Common myeloid progenitor, CD34-positive (primary cell): ENCODE measurements at regions not wholly inside any gene's neighbourhood (a gene's known extent, or its start where the extent isn't known, plus 50 kb on each side); places are given as distances from the start of the nearest gene placed in this dataset.

Experiments
- CTCF ChIA-PET: fragments of 350-600 bp; sonication (Branson Sonifier 250); formaldehyde crosslinking; loops from one replicate; lab custom pipeline; 2021; ENCODE audit warnings: antibody characterized with exemption; lab: Charles Lee
- POLR2A ChIA-PET: fragments of 350-600 bp; sonication (Branson Sonifier 250); formaldehyde crosslinking; loops from one replicate; lab custom pipeline; 2021; ENCODE audit warnings: antibody characterized with exemption; lab: Charles Lee
- DNase-seq, 3 donors: peaks; one replicate each; pipeline versions ENCODE4 v3.0.0 to v3.0.0-alpha.2; 2013
- H3K27ac ChIP-seq, 2 experiments: 1 replicate in 1 of 2; 2 replicates in 1 of 2; pipeline ENCODE4 v1.7.0; 2013; ENCODE audit warnings: inconsistent platforms in 2 of 2, low read length in 2 of 2, mild to moderate bottlenecking in 2 of 2, low read depth in 1 of 2, moderate library complexity in 1 of 2; ENCODE audit not compliant: severe bottlenecking in 2 of 2, insufficient read depth in 1 of 2, poor library complexity in 1 of 2
- H3K27me3 ChIP-seq, 5 experiments: replicated peaks in 2 of 5; 1 replicate in 3 of 5; 2 replicates in 2 of 5; pipeline versions ENCODE4 v1.6.1 to v1.7.0; 2013; ENCODE audit warnings: low read length in 4 of 5, mild to moderate bottlenecking in 2 of 5, moderate library complexity in 2 of 5, inconsistent platforms in 1 of 5; ENCODE audit not compliant: insufficient read depth in 5 of 5, control insufficient read depth in 4 of 5
- H3K36me3 ChIP-seq, 4 experiments: 1 replicate in 2 of 4; 2 replicates in 2 of 4; pipeline versions ENCODE4 v1.6.1 to v1.7.0; 2013; ENCODE audit warnings: low read length in 3 of 4, control low read depth in 1 of 4, mild to moderate bottlenecking in 1 of 4; ENCODE audit not compliant: control insufficient read depth in 4 of 4, insufficient read depth in 4 of 4
- H3K4me1 ChIP-seq, 4 experiments: 1 replicate in 3 of 4; 2 replicates in 1 of 4; pipeline versions ENCODE4 v1.6.1 to v1.7.1; 2013; ENCODE audit warnings: low read length in 3 of 4, mild to moderate bottlenecking in 3 of 4, control low read depth in 1 of 4, inconsistent platforms in 1 of 4, moderate library complexity in 1 of 4; ENCODE audit not compliant: control insufficient read depth in 4 of 4, insufficient read depth in 4 of 4; ENCODE audit errors: control extremely low read depth in 1 of 4
- H3K4me3 ChIP-seq, 7 experiments: 1 replicate in 4 of 7; 2 replicates in 3 of 7; pipeline versions ENCODE4 v1.5.1 to v1.7.0; 2013; ENCODE audit warnings: mild to moderate bottlenecking in 7 of 7, low read length in 6 of 7, moderate library complexity in 6 of 7, inconsistent platforms in 2 of 7, low read depth in 2 of 7, control low read depth in 1 of 7; ENCODE audit not compliant: insufficient read depth in 4 of 7, control insufficient read depth in 1 of 7; ENCODE audit errors: extremely low read depth in 1 of 7
- H3K9me3 ChIP-seq, 5 experiments: 1 replicate in 4 of 5; 2 replicates in 1 of 5; pipeline versions ENCODE4 v1.6.1 to v1.7.1; 2013; ENCODE audit warnings: low read length in 4 of 5, mild to moderate bottlenecking in 2 of 5, inconsistent platforms in 1 of 5, low read depth in 1 of 5, moderate library complexity in 1 of 5; ENCODE audit not compliant: control insufficient read depth in 4 of 5, insufficient read depth in 2 of 5; ENCODE audit errors: control extremely low read depth in 1 of 5
- WGBS: methylation state at CpG from one replicate; pipeline ENCODE4 v1.1.5; 2013; ENCODE audit not compliant: insufficient coverage; 5-methylcytosine and 5-hydroxymethylcytosine counted together

- no peak overlapping the region for H3K27ac ChIP-seq
- ChIA-PET CTCF (no interaction called here), POLR2A (no interaction called here)
- H3K9me3 ChIP-seq, result no peaks in the 10 kb centered on the region
- 100% methylated on average over 1 of the region's 3 CpGs for WGBS
- H3K4me1 ChIP-seq, result no peaks in the 10 kb centered on the region
- no peak for DNase-seq
- no peaks in the 10 kb centered on the region for H3K36me3 ChIP-seq
- H3K4me3 ChIP-seq, result no peak overlapping the region
- no peaks in the 10 kb centered on the region for H3K27me3 ChIP-seq
Observed at GRCh38 chr4:45638641-45639040, 485.2 kb downstream of the GABRG1 start.

- no peak for DNase-seq
- H3K4me3 ChIP-seq, result no peak overlapping the region
- no peaks in the 10 kb centered on the region for H3K36me3 ChIP-seq
- ChIA-PET CTCF (no interaction called here), POLR2A (no interaction called here)
- H3K4me1 ChIP-seq, result no peaks in the 10 kb centered on the region
- H3K27ac ChIP-seq, result no peak overlapping the region
- H3K9me3 ChIP-seq, result peaks cover 0 to under 1% (median 0%) of the 10 kb centered on the region in 5 experiments
- H3K27me3 ChIP-seq, result no peaks in the 10 kb centered on the region
- no CpG with 5 or more reads among the region's 1 CpG for WGBS
Observed at GRCh38 chr4:45636175-45636574, 487.7 kb downstream of the GABRG1 start.

- Histone ChIP-seq H3K4me3 (no peak overlapping the region), H3K4me1 (no peaks in the 10 kb centered on the region), H3K27me3 (no peaks in the 10 kb centered on the region), H3K9me3 (peaks cover 0 to 4% (median 0%) of the 10 kb centered on the region in 5 experiments), H3K36me3 (no peaks in the 10 kb centered on the region), H3K27ac (no peak overlapping the region)
- POLR2A ChIA-PET, result no interaction called here
- WGBS, result 100% methylated on average over 2 of the region's 2 CpGs
- CTCF ChIA-PET, result no interaction called here
- no peak for DNase-seq
Observed at GRCh38 chr4:45629717-45630116, 494.1 kb downstream of the GABRG1 start.

GRCh38 chr4:45621971-45622370 lies 501.9 kb downstream of the GABRG1 start:
- ChIA-PET CTCF (no interaction called here), POLR2A (no interaction called here)
- WGBS, result 67% methylated on average over 1 of the region's 2 CpGs
- no peak overlapping the region for H3K4me3 ChIP-seq
- no peak for DNase-seq
- no peaks in the 10 kb centered on the region for H3K27me3 ChIP-seq
- H3K4me1 ChIP-seq, result no peaks in the 10 kb centered on the region
- H3K27ac ChIP-seq, result no peak overlapping the region
- H3K36me3 ChIP-seq, result no peaks in the 10 kb centered on the region
- no peaks in the 10 kb centered on the region for H3K9me3 ChIP-seq

GRCh38 chr4:45620808-45621207 lies 503.0 kb downstream of the GABRG1 start:
- no peak overlapping the region for H3K27ac ChIP-seq
- H3K4me1 ChIP-seq, result no peaks in the 10 kb centered on the region
- no peak overlapping the region for H3K4me3 ChIP-seq
- H3K27me3 ChIP-seq, result no peaks in the 10 kb centered on the region
- CTCF ChIA-PET, result no interaction called here
- POLR2A ChIA-PET, result no interaction called here
- H3K9me3 ChIP-seq, result no peaks in the 10 kb centered on the region
- 88% methylated on average over 1 of the region's 1 CpG for WGBS
- DNase-seq, result no peak
- H3K36me3 ChIP-seq, result no peaks in the 10 kb centered on the region

GRCh38 chr4:45596379-45597101 lies 527.3 kb downstream of the GABRG1 start:
- 80% methylated on average over 6 of the region's 6 CpGs for WGBS

GRCh38 chr4:45580334-45580733 lies 543.5 kb downstream of the GABRG1 start:
- DNase-seq, result no peak
- ChIA-PET CTCF (no interaction called here), POLR2A (no interaction called here)
- Histone ChIP-seq H3K36me3 (no peaks in the 10 kb centered on the region), H3K4me3 (no peak overlapping the region), H3K9me3 (peaks cover 0 to 6% (median 0%) of the 10 kb centered on the region in 5 experiments), H3K27me3 (no peaks in the 10 kb centered on the region), H3K27ac (no peak overlapping the region), H3K4me1 (no peaks in the 10 kb centered on the region)
- no CpG with 5 or more reads among the region's 3 CpGs for WGBS

More at GRCh38 chr4:45596379-45597101, 527.3 kb downstream of the GABRG1 start:
- Histone ChIP-seq H3K9me3 (no peaks in the 10 kb centered on the region), H3K4me1 (no peaks in the 10 kb centered on the region), H3K27me3 (no peaks in the 10 kb centered on the region), H3K4me3 (no peak overlapping the region), H3K36me3 (no peaks in the 10 kb centered on the region), H3K27ac (no peak overlapping the region)
- POLR2A ChIA-PET, result no interaction called here
- DNase-seq, result no peak
- CTCF ChIA-PET, result no interaction called here
